Keratinocyte (primary cell): ENCODE measurements at regions not wholly inside any gene's neighbourhood (a gene's known extent, or its start where the extent isn't known, plus 50 kb on each side); places are given as distances from the start of the nearest gene placed in this dataset.

Source experiments
- DNase-seq: peaks from one replicate; pipeline ENCODE4 v3.0.0-alpha.2; 2011; ENCODE audit warnings: low read depth, missing footprints, low spot score
- FAIRE-seq: peaks from 2 replicates; lab custom pipeline; 2011; peaks lifted over from hg19 to GRCh38; lab: Jason Lieb, UNC
- H2AFZ ChIP-seq: 2 replicates; pipeline ENCODE4 v1.6.0; 2012; ENCODE audit warnings: low read length, control low read depth, inconsistent platforms; ENCODE audit not compliant: control insufficient read depth
- H3K27ac ChIP-seq: 2 replicates; pipeline ENCODE4 v1.5.1; 2011; ENCODE audit warnings: low read length; ENCODE audit not compliant: control insufficient read depth, insufficient read depth
- H3K27me3 ChIP-seq: 3 replicates; pipeline ENCODE4 v1.6.0; 2011; ENCODE audit warnings: low read length; ENCODE audit not compliant: control insufficient read depth, insufficient read depth; ENCODE audit errors: extremely low read depth
- H3K36me3 ChIP-seq, 2 experiments: 2 replicates in 1 of 2; 3 replicates in 1 of 2; pipeline ENCODE4 v1.5.1; 2011; ENCODE audit warnings: low read length in 2 of 2, mild to moderate bottlenecking in 1 of 2; ENCODE audit not compliant: control insufficient read depth in 2 of 2, insufficient read depth in 2 of 2; ENCODE audit errors: extremely low read depth in 1 of 2
- H3K4me1 ChIP-seq: 3 replicates; pipeline ENCODE4 v1.5.1; 2011; ENCODE audit warnings: low read length; ENCODE audit not compliant: control insufficient read depth, insufficient read depth; ENCODE audit errors: extremely low read depth
- H3K4me2 ChIP-seq: 3 replicates; pipeline ENCODE4 v1.6.0; 2011; ENCODE audit warnings: low read depth, low read length; ENCODE audit not compliant: control insufficient read depth, insufficient read depth; ENCODE audit errors: extremely low read depth
- H3K4me3 ChIP-seq, 3 experiments: fragments of 200-600 bp in 1 of 3; sonication (generic) in 1 of 3; 2 replicates in 2 of 3; 3 replicates in 1 of 3; pipeline ENCODE4 v1.5.1; 2011 to 2016; ENCODE audit warnings: low read length in 3 of 3, mild to moderate bottlenecking in 3 of 3, control low read depth in 2 of 3, inconsistent platforms in 1 of 3, low read depth in 1 of 3, mixed read lengths in 1 of 3, mixed run types in 1 of 3, moderate library complexity in 1 of 3; ENCODE audit not compliant: control insufficient read depth in 2 of 3, insufficient read depth in 2 of 3; ENCODE audit errors: extremely low read depth in 1 of 3
- H3K79me2 ChIP-seq: 2 replicates; pipeline ENCODE4 v1.6.0; 2012; ENCODE audit warnings: low read length; ENCODE audit not compliant: control insufficient read depth, insufficient read depth
- H3K9ac ChIP-seq: 3 replicates; pipeline ENCODE4 v1.6.0; 2011; ENCODE audit warnings: low read length; ENCODE audit not compliant: control insufficient read depth, insufficient read depth; ENCODE audit errors: extremely low read depth
- H3K9me1 ChIP-seq: 3 replicates; pipeline ENCODE4 v1.6.0; 2011; ENCODE audit warnings: low read length; ENCODE audit not compliant: control insufficient read depth, insufficient read depth; ENCODE audit errors: extremely low read depth
- H3K9me3 ChIP-seq: 2 replicates; pipeline ENCODE4 v1.5.1; 2012; ENCODE audit warnings: low read depth, low read length; ENCODE audit not compliant: control insufficient read depth
- H4K20me1 ChIP-seq: 3 replicates; pipeline ENCODE4 v1.6.0; 2011; ENCODE audit warnings: low read length; ENCODE audit not compliant: control insufficient read depth, insufficient read depth; ENCODE audit errors: extremely low read depth
- EZH2 ChIP-seq: IDR thresholded peaks from one replicate; pipeline ENCODE4 v1.6.1; 2012; ENCODE audit warnings: inconsistent platforms, mild to moderate bottlenecking, low read length, moderate library complexity
- dilution Hi-C: fragments of 300-500 bp; cut with MboI; formaldehyde crosslinking; loops from one replicate; pipeline ENCODE4 v1.7.0; 2020; ENCODE audit warnings: low sequenced_read_pairs; ENCODE audit not compliant: extremely low pct_ligation_motif_present
- TF ChIP-seq, protein P1 (sequence below), 3 experiments: IDR thresholded peaks in 1 of 3; conservative IDR thresholded peaks in 1 of 3; optimal IDR thresholded peaks in 1 of 3; 2 replicates in 2 of 3; 3 replicates in 1 of 3; pipeline versions ENCODE3 to v1.5.1; 2011; ENCODE audit warnings: low read length in 3 of 3, mild to moderate bottlenecking in 3 of 3, moderate library complexity in 2 of 3, control low read depth in 1 of 3, inconsistent platforms in 1 of 3; ENCODE audit not compliant: insufficient read depth in 2 of 3; ENCODE audit errors: extremely low read depth in 1 of 3

DNA sequence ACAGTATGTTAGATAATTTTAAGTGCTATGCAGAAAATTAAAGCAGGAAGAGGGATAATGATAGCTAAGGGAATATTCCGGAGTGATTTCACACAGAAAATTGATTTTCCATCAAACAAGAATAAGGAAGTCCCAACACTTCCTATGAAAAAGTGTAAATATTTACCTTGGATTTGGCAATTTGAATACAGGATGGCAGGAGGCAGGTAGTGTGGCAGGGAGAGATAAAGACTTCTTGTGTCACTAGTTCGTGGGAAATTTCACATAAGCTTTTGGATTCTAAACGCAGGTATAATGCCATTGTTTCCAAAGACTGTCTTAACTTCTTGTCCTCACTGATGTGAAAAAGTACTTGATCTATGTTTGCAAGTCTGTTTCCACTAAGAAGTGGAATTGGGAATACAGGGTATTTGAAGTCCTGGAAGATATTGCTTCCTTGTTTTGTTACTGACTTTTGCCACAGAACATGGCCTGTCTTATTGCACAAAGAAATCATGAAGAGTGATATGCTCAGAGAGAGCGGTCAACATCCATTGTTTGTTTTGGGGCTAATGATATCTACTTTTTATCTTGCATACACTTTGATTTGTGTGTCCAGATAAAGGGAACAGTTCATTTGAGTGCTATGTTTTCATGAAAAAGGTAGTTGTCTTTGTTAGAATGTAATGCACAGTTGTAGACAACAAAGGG, 1216.1 kb upstream of the FAM98A start:
- Histone ChIP-seq H3K9me3 (no peaks in the 10 kb centered on the region), H3K79me2 (no peaks in the 10 kb centered on the region), H3K9ac (no peak overlapping the region), H3K4me1 (no peaks in the 10 kb centered on the region), H3K4me2 (no peak overlapping the region), H3K36me3 (no peaks in the 10 kb centered on the region), H2AFZ (no peak overlapping the region), H3K9me1 (no peaks in the 10 kb centered on the region), H3K27me3 (no peaks in the 10 kb centered on the region), H4K20me1 (no peaks in the 10 kb centered on the region), H3K27ac (no peak overlapping the region), H3K4me3 (no peak overlapping the region)
- DNase-seq (no peak), FAIRE-seq (no peak)
- dilution Hi-C loops: no loop called here
- TF ChIP-seq EZH2: no peak
- TF ChIP-seq, protein P1, sequence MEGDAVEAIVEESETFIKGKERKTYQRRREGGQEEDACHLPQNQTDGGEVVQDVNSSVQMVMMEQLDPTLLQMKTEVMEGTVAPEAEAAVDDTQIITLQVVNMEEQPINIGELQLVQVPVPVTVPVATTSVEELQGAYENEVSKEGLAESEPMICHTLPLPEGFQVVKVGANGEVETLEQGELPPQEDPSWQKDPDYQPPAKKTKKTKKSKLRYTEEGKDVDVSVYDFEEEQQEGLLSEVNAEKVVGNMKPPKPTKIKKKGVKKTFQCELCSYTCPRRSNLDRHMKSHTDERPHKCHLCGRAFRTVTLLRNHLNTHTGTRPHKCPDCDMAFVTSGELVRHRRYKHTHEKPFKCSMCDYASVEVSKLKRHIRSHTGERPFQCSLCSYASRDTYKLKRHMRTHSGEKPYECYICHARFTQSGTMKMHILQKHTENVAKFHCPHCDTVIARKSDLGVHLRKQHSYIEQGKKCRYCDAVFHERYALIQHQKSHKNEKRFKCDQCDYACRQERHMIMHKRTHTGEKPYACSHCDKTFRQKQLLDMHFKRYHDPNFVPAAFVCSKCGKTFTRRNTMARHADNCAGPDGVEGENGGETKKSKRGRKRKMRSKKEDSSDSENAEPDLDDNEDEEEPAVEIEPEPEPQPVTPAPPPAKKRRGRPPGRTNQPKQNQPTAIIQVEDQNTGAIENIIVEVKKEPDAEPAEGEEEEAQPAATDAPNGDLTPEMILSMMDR (optimal IDR thresholded peaks at IDR 0.05 in 1 of 3, IDR thresholded peaks at IDR 0.05 in 1 of 3, conservative IDR thresholded peaks at IDR 0.05 in 1 of 3; ENCODE audit: extremely low read depth in 1 of 3, insufficient read depth in 2 of 3, low read length in 3 of 3): no peak

DNA sequence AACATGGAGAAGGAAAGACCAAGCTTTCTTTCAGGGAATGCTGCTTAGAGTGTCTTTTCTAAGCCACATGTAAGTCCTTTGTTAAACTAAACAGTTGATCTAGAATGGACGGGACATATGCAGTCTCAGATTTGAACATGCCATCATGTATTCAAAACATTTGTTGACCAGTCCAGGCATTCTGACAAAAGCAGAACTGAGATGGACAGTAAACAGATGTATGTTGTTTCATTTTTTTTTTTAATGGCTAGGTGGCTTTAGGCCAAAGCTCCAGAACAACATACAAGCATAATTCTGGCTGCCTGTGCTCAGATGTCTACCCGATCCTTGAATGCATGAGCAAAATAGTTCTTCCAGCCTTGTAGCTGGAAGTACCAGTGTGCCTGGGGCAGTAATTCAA, 1211.4 kb upstream of the FAM98A start:
- no peak overlapping the region for H3K4me3 ChIP-seq
- no peak overlapping the region for H3K27ac ChIP-seq
- H3K9ac ChIP-seq: no peak overlapping the region
- no peaks in the 10 kb centered on the region for H3K36me3 ChIP-seq
- H3K9me3 ChIP-seq: no peaks in the 10 kb centered on the region
- H3K9me1 ChIP-seq: no peaks in the 10 kb centered on the region
- TF ChIP-seq EZH2: no peak
- TF ChIP-seq, protein P1 (optimal IDR thresholded peaks at IDR 0.05 in 1 of 3, IDR thresholded peaks at IDR 0.05 in 1 of 3, conservative IDR thresholded peaks at IDR 0.05 in 1 of 3; ENCODE audit: extremely low read depth in 1 of 3, insufficient read depth in 2 of 3, low read length in 3 of 3): no peak
- H2AFZ ChIP-seq: no peak overlapping the region
- DNase-seq (no peak), FAIRE-seq (no peak)
- H3K79me2 ChIP-seq: no peaks in the 10 kb centered on the region
- no peaks in the 10 kb centered on the region for H3K27me3 ChIP-seq
- peaks cover 8% of the 10 kb centered on the region for H3K4me1 ChIP-seq
- dilution Hi-C loops: no loop called here
- no peak overlapping the region for H3K4me2 ChIP-seq
- no peaks in the 10 kb centered on the region for H4K20me1 ChIP-seq
